Neural progenitor cell (in vitro differentiated cells): ENCODE measurements at regions not wholly inside any gene's neighbourhood (a gene's known extent, or its start where the extent isn't known, plus 50 kb on each side); places are given as distances from the start of the nearest gene placed in this dataset.

Source experiments
- DNase-seq: peaks from one replicate; pipeline ENCODE4 v3.0.0-alpha.2; 2016; ENCODE audit warnings: low spot score
- H2AFZ ChIP-seq: fragments of 200-600 bp; sonication (generic); replicated peaks from 2 replicates; pipeline ENCODE4 v1.6.1; 2016; ENCODE audit warnings: antibody characterized with exemption
- H3F3A ChIP-seq: fragments of 200-600 bp; sonication (generic); 2 replicates; pipeline ENCODE4 v1.6.1; 2016; ENCODE audit warnings: antibody characterized with exemption, low read depth
- H3K27ac ChIP-seq: fragments of 200-600 bp; sonication (generic); 2 replicates; pipeline ENCODE4 v1.5.1; 2016; ENCODE audit warnings: mild to moderate bottlenecking
- H3K27me3 ChIP-seq: fragments of 200-600 bp; sonication (generic); 2 replicates; pipeline ENCODE4 v1.6.1; 2016; ENCODE audit warnings: mild to moderate bottlenecking, moderate library complexity
- H3K36me3 ChIP-seq: fragments of 200-600 bp; sonication (generic); 2 replicates; pipeline ENCODE4 v1.5.1; 2016
- H3K4me1 ChIP-seq: fragments of 200-600 bp; sonication (generic); 2 replicates; pipeline ENCODE4 v1.6.1; 2016; ENCODE audit warnings: mixed run types
- H3K4me2 ChIP-seq: fragments of 200-600 bp; sonication (generic); 2 replicates; pipeline ENCODE4 v1.6.1; 2016
- H3K4me3 ChIP-seq: fragments of 200-600 bp; sonication (generic); 2 replicates; pipeline ENCODE4 v1.5.1; 2016
- H3K79me2 ChIP-seq: fragments of 200-600 bp; sonication (generic); 2 replicates; pipeline ENCODE4 v1.6.1; 2016; ENCODE audit warnings: low read depth
- H3K9ac ChIP-seq: fragments of 200-600 bp; sonication (generic); 2 replicates; pipeline ENCODE4 v1.6.1; 2016
- H3K9me3 ChIP-seq: fragments of 200-600 bp; sonication (generic); 2 replicates; pipeline ENCODE4 v1.5.1; 2016; ENCODE audit warnings: low read depth
- H4K20me1 ChIP-seq: fragments of 200-600 bp; sonication (generic); 2 replicates; pipeline ENCODE4 v1.6.1; 2016; ENCODE audit warnings: low read depth
- H3K27ac Mint-ChIP-seq: 3 replicates; pipeline ENCODE4 v1.8.0; 2021; ENCODE audit warnings: mixed read lengths
- H3K27me3 Mint-ChIP-seq: 2 replicates; pipeline ENCODE4 v1.8.0; 2022; ENCODE audit warnings: low read depth, mild to moderate bottlenecking, inconsistent platforms, moderate library complexity, mixed read lengths; ENCODE audit not compliant: insufficient read depth
- H3K36me3 Mint-ChIP-seq: 3 replicates; pipeline ENCODE4 v1.8.0; 2021; ENCODE audit warnings: mixed read lengths
- H3K4me1 Mint-ChIP-seq: 3 replicates; pipeline ENCODE4 v1.8.0; 2021; ENCODE audit warnings: mixed read lengths
- H3K4me3 Mint-ChIP-seq: 3 replicates; pipeline ENCODE4 v1.8.0; 2021; ENCODE audit warnings: mild to moderate bottlenecking, moderate library complexity, mixed read lengths
- H3K9me3 Mint-ChIP-seq: 3 replicates; pipeline ENCODE4 v1.8.0; 2020; ENCODE audit warnings: mixed read lengths
- EZH2 ChIP-seq: fragments of 200-600 bp; sonication (generic); IDR thresholded peaks from 2 replicates; pipeline ENCODE4 v1.6.1; 2017; ENCODE audit warnings: antibody characterized with exemption, mild to moderate bottlenecking, moderate library complexity
- EZH2phosphoT487 ChIP-seq: fragments of 200-600 bp; sonication (generic); IDR thresholded peaks from 2 replicates; pipeline ENCODE4 v1.6.1; 2017; ENCODE audit warnings: antibody characterized with exemption
- TF ChIP-seq, protein P1 (sequence below): fragments of 200-600 bp; sonication (generic); IDR thresholded peaks from 2 replicates; pipeline ENCODE4 v1.5.1; 2017; ENCODE audit warnings: antibody characterized with exemption, mild to moderate bottlenecking

DNA sequence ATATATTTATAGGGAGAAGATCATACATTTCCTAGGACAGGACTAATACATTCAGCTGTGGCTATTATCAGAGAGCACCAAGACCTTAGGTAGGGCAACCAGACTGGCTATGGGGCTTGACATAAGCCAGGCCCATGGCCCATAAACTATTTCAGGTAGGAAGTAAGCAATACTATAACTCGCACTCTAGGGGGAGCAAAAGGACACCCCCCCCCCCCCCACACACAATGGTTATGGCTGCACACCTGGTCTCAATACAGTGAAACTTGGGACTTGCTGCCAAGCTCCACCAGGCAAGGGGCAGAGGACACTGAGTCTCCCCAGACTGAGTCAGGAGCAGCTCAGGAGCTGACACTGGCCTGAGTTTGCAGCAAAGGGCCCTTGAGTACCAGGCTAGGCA lies 348.9 kb upstream of the ASIC2 start:
- Histone ChIP-seq H3K36me3 (no peaks in the 10 kb centered on the region), H3K4me1 (peaks cover 18% of the 10 kb centered on the region), H3K9me3 (no peaks in the 10 kb centered on the region), H3F3A (no peaks in the 10 kb centered on the region), H3K4me2 (no peak overlapping the region), H3K9ac (no peak overlapping the region), H3K27me3 (no peaks in the 10 kb centered on the region), H4K20me1 (no peaks in the 10 kb centered on the region), H3K79me2 (no peaks in the 10 kb centered on the region), H3K4me3 (no peak overlapping the region), H2AFZ (no peak overlapping the region), H3K27ac (no peak overlapping the region)
- peaks cover 3% of the 10 kb centered on the region for H3K27me3 Mint-ChIP-seq
- no peak overlapping the region for H3K27ac Mint-ChIP-seq
- DNase-seq = no peak
- no peak overlapping the region for H3K4me3 Mint-ChIP-seq
- no peak for TF ChIP-seq EZH2phosphoT487
- TF ChIP-seq, protein P1, sequence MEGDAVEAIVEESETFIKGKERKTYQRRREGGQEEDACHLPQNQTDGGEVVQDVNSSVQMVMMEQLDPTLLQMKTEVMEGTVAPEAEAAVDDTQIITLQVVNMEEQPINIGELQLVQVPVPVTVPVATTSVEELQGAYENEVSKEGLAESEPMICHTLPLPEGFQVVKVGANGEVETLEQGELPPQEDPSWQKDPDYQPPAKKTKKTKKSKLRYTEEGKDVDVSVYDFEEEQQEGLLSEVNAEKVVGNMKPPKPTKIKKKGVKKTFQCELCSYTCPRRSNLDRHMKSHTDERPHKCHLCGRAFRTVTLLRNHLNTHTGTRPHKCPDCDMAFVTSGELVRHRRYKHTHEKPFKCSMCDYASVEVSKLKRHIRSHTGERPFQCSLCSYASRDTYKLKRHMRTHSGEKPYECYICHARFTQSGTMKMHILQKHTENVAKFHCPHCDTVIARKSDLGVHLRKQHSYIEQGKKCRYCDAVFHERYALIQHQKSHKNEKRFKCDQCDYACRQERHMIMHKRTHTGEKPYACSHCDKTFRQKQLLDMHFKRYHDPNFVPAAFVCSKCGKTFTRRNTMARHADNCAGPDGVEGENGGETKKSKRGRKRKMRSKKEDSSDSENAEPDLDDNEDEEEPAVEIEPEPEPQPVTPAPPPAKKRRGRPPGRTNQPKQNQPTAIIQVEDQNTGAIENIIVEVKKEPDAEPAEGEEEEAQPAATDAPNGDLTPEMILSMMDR = peak; percentile 27
- H3K9me3 Mint-ChIP-seq = peaks cover 5% of the 10 kb centered on the region
- H3K36me3 Mint-ChIP-seq = no peaks in the 10 kb centered on the region
- H3K4me1 Mint-ChIP-seq = peaks cover 8% of the 10 kb centered on the region

DNA sequence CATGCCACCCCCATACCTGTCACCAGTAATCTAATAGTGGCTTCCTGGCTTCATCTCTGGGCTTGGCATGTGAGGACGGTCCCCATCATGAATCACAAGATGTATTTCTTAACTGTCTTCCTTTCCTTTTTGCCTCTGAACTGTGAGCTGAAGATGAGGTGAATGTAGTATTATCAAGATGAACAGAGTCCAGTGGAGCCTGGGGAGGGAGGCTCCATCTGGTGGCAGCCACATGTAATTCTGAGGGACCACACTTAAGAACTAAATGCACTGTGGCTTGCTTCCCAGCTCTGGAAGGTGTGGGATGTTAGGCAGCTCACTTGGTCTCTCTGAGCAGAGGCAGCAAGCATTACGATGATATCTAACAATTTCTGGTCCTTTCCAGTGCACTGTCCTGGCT lies 354.9 kb upstream of the ASIC2 start:
- no peak overlapping the region for H2AFZ ChIP-seq
- H3K4me1 Mint-ChIP-seq = no peaks in the 10 kb centered on the region
- H3K4me2 ChIP-seq = no peak overlapping the region
- H3K4me3 ChIP-seq = no peak overlapping the region
- no peaks in the 10 kb centered on the region for H3K9me3 ChIP-seq
- no peak overlapping the region for H3K27ac ChIP-seq
- no peaks in the 10 kb centered on the region for H3K9me3 Mint-ChIP-seq
- no peaks in the 10 kb centered on the region for H3K36me3 ChIP-seq
- no peaks in the 10 kb centered on the region for H3K36me3 Mint-ChIP-seq
- H3K27me3 ChIP-seq = no peaks in the 10 kb centered on the region
- no peaks in the 10 kb centered on the region for H4K20me1 ChIP-seq
- TF ChIP-seq EZH2phosphoT487 = no peak
- TF ChIP-seq, protein P1 = peak; percentile 72
- H3K27me3 Mint-ChIP-seq = peaks cover 3% of the 10 kb centered on the region
- no peak overlapping the region for H3K9ac ChIP-seq
- H3K4me1 ChIP-seq = no peaks in the 10 kb centered on the region
- H3K79me2 ChIP-seq = no peaks in the 10 kb centered on the region
- no peak overlapping the region for H3K27ac Mint-ChIP-seq
- H3F3A ChIP-seq = no peaks in the 10 kb centered on the region
- H3K4me3 Mint-ChIP-seq = no peak overlapping the region
- peak; percentile 63 for DNase-seq

DNA sequence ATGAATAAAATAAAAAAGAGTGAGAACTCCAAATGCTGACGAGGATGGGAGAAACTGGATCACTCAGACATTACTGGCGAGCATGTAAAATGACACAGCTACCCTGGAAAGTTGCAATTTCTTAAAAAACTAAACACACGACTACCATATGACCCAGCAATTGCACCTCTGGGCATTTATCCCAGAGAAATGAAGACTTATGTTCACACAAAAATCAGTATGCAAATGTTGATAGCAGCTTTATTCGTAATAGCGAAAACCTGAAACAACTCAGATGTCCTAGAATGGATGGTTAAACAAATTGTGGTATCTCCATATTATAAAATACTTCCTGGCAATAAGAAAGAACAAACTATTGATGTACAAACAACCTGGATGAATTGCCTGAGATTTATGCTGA lies 357.2 kb upstream of the ASIC2 start:
- no peaks in the 10 kb centered on the region for H3K27me3 Mint-ChIP-seq
- H3K4me1 Mint-ChIP-seq = no peaks in the 10 kb centered on the region
- no peak overlapping the region for H3K27ac Mint-ChIP-seq

More for the DNA sequence above, 357.2 kb upstream of the ASIC2 start:
- H3K4me3 Mint-ChIP-seq = no peak overlapping the region
- H3K36me3 ChIP-seq = no peaks in the 10 kb centered on the region
- no peaks in the 10 kb centered on the region for H3K4me1 ChIP-seq
- no peaks in the 10 kb centered on the region for H3F3A ChIP-seq
- H3K4me2 ChIP-seq = no peak overlapping the region
- H3K27me3 ChIP-seq = no peaks in the 10 kb centered on the region
- no peak for DNase-seq
- H3K9me3 Mint-ChIP-seq = no peaks in the 10 kb centered on the region
- no peaks in the 10 kb centered on the region for H4K20me1 ChIP-seq
- H3K4me3 ChIP-seq = no peak overlapping the region
- H2AFZ ChIP-seq = no peak overlapping the region
- no peaks in the 10 kb centered on the region for H3K9me3 ChIP-seq
- no peaks in the 10 kb centered on the region for H3K36me3 Mint-ChIP-seq
- no peak overlapping the region for H3K27ac ChIP-seq
- TF ChIP-seq EZH2phosphoT487 (no peak), EZH2 (no peak)
- TF ChIP-seq, protein P1 = no peak
- H3K9ac ChIP-seq = no peak overlapping the region
- H3K79me2 ChIP-seq = no peaks in the 10 kb centered on the region
